Thymus (tissue), 11 donors: ENCODE measurements at regions not wholly inside any gene's neighbourhood (a gene's known extent, or its start where the extent isn't known, plus 50 kb on each side); places are given as distances from the start of the nearest gene placed in this dataset.

Experiments
- DNase-seq, 9 donors: peaks; one replicate each; pipeline ENCODE4 v3.0.0-alpha.2; 2013; ENCODE audit warnings: low spot score in 9 of 9, low read depth in 6 of 9, missing footprints in 1 of 9
- H3K27ac ChIP-seq, 2 donors: one replicate each; pipeline ENCODE4 v1.5.1; 2013; ENCODE audit warnings: control low read depth in 1 of 2, low read depth in 1 of 2, low read length in 1 of 2, mild to moderate bottlenecking in 1 of 2, moderate library complexity in 1 of 2
- H3K27me3 ChIP-seq, 2 donors: one replicate each; pipeline ENCODE4 v1.5.1; 2013; ENCODE audit warnings: low read length in 1 of 2; ENCODE audit not compliant: control insufficient read depth in 2 of 2, insufficient read depth in 1 of 2
- H3K36me3 ChIP-seq, 2 donors: one replicate each; pipeline ENCODE4 v1.5.1; 2013; ENCODE audit warnings: low read length in 1 of 2, mild to moderate bottlenecking in 1 of 2, moderate library complexity in 1 of 2; ENCODE audit not compliant: control insufficient read depth in 2 of 2, insufficient read depth in 2 of 2
- H3K4me1 ChIP-seq, 2 donors: one replicate each; pipeline ENCODE4 v1.5.1; 2013; ENCODE audit warnings: low read length in 2 of 2; ENCODE audit not compliant: control insufficient read depth in 2 of 2, insufficient read depth in 2 of 2
- H3K4me3 ChIP-seq, 2 donors: one replicate each; pipeline ENCODE4 v1.5.1; 2013; ENCODE audit warnings: low read length in 2 of 2, control low read depth in 1 of 2, mild to moderate bottlenecking in 1 of 2
- H3K9me3 ChIP-seq, 2 donors: one replicate each; pipeline ENCODE4 v1.5.1; 2013; ENCODE audit warnings: low read length in 1 of 2, mild to moderate bottlenecking in 1 of 2; ENCODE audit not compliant: control insufficient read depth in 2 of 2, insufficient read depth in 1 of 2
- WGBS: extraction: QIAGEN DNeasy Blood & Tissue Kit; methylation state at CpG from one replicate; pipeline ENCODE4 v1.1.7; 2013; 5-methylcytosine and 5-hydroxymethylcytosine counted together
- donor health status: healthy.

- no peak for DNase-seq
- no peaks in the 10 kb centered on the region for H3K27me3 ChIP-seq
- H3K9me3 ChIP-seq: no peaks in the 10 kb centered on the region
- H3K4me3 ChIP-seq: no peak overlapping the region
- 94% methylated on average over 17 of the region's 17 CpGs for WGBS
- peaks cover 0 to 5% of the 10 kb centered on the region in 2 donors for H3K4me1 ChIP-seq
- H3K36me3 ChIP-seq: no peaks in the 10 kb centered on the region
- no peak overlapping the region for H3K27ac ChIP-seq
These were observed 125.7 kb downstream of the OAT start for GRCh38 chr10:124292911-124293615.

- H3K27me3 ChIP-seq: no peaks in the 10 kb centered on the region
- no peak for DNase-seq
- no peaks in the 10 kb centered on the region for H3K36me3 ChIP-seq
- peaks cover 0 to 5% of the 10 kb centered on the region in 2 donors for H3K4me1 ChIP-seq
- H3K4me3 ChIP-seq: no peak overlapping the region
- no peak overlapping the region for H3K27ac ChIP-seq
- 89% methylated on average over 14 of the region's 14 CpGs for WGBS
- H3K9me3 ChIP-seq: no peaks in the 10 kb centered on the region
These were observed 127.6 kb downstream of the OAT start for GRCh38 chr10:124291001-124291701.

- no peak overlapping the region for H3K27ac ChIP-seq
- no peaks in the 10 kb centered on the region for H3K27me3 ChIP-seq
- no peak for DNase-seq
- no peak overlapping the region for H3K4me3 ChIP-seq
- no peaks in the 10 kb centered on the region for H3K9me3 ChIP-seq
- H3K4me1 ChIP-seq: peaks cover 0 to 5% of the 10 kb centered on the region in 2 donors
- H3K36me3 ChIP-seq: no peaks in the 10 kb centered on the region
- 68% methylated on average over 18 of the region's 18 CpGs for WGBS
These were observed 128.6 kb downstream of the OAT start for GRCh38 chr10:124289851-124290795.

GRCh38 chr10:124288928-124289850 lies 129.5 kb downstream of the OAT start:
- H3K27ac ChIP-seq: no peak overlapping the region
- H3K4me3 ChIP-seq: no peak overlapping the region
- no peak for DNase-seq
- H3K27me3 ChIP-seq: no peaks in the 10 kb centered on the region
- WGBS: 97% methylated on average over 21 of the region's 21 CpGs
- H3K9me3 ChIP-seq: no peaks in the 10 kb centered on the region
- H3K36me3 ChIP-seq: no peaks in the 10 kb centered on the region
- peaks cover 0 to 5% of the 10 kb centered on the region in 2 donors for H3K4me1 ChIP-seq

GRCh38 chr10:124288486-124288885 lies 130.2 kb downstream of the OAT start:
- no peak overlapping the region for H3K27ac ChIP-seq
- 98% methylated on average over 8 of the region's 8 CpGs for WGBS

GRCh38 chr10:124287791-124288190 lies 130.9 kb downstream of the OAT start:
- WGBS: 98% methylated on average over 9 of the region's 9 CpGs
- no peaks in the 10 kb centered on the region for H3K9me3 ChIP-seq
- no peak overlapping the region for H3K27ac ChIP-seq
- peaks cover 0 to 5% of the 10 kb centered on the region in 2 donors for H3K4me1 ChIP-seq
- H3K27me3 ChIP-seq: no peaks in the 10 kb centered on the region
- no peaks in the 10 kb centered on the region for H3K36me3 ChIP-seq
- H3K4me3 ChIP-seq: no peak overlapping the region
- no peak for DNase-seq

More at GRCh38 chr10:124288486-124288885, 130.2 kb downstream of the OAT start:
- no peak for DNase-seq
- Histone ChIP-seq H3K9me3 (no peaks in the 10 kb centered on the region), H3K4me3 (no peak overlapping the region), H3K4me1 (peaks cover 0 to 5% of the 10 kb centered on the region in 2 donors), H3K27me3 (no peaks in the 10 kb centered on the region), H3K36me3 (no peaks in the 10 kb centered on the region)

GRCh38 chr10:124287071-124287685 lies 131.5 kb downstream of the OAT start:
- H3K4me1 ChIP-seq: peaks cover 0 to 5% of the 10 kb centered on the region in 2 donors
- WGBS: 98% methylated on average over 10 of the region's 10 CpGs
- H3K27me3 ChIP-seq: no peaks in the 10 kb centered on the region
- no peak overlapping the region for H3K4me3 ChIP-seq
- H3K27ac ChIP-seq: no peak overlapping the region
- H3K9me3 ChIP-seq: no peaks in the 10 kb centered on the region
- no peaks in the 10 kb centered on the region for H3K36me3 ChIP-seq
- no peak for DNase-seq

GRCh38 chr10:124286621-124287020 lies 132.1 kb downstream of the OAT start:
- Histone ChIP-seq H3K4me1 (peaks cover 0 to 5% of the 10 kb centered on the region in 2 donors), H3K36me3 (no peaks in the 10 kb centered on the region), H3K27ac (no peak overlapping the region), H3K9me3 (no peaks in the 10 kb centered on the region), H3K27me3 (no peaks in the 10 kb centered on the region), H3K4me3 (no peak overlapping the region)
- WGBS: 81% methylated on average over 1 of the region's 1 CpG
- no peak for DNase-seq
